H1 (cell line): ENCODE measurements at regions not wholly inside any gene's neighbourhood (a gene's known extent, or its start where the extent isn't known, plus 50 kb on each side); places are given as distances from the start of the nearest gene placed in this dataset.

Experiments
- CTCF ChIA-PET: fragments of 300-600 bp; sonication (Branson Sonifier 250); formaldehyde crosslinking; loops from one replicate; lab custom pipeline; 2021; ENCODE audit not compliant: partially characterized antibody; lab: Charles Lee
- POLR2A ChIA-PET: fragments of 300-600 bp; sonication (Branson Sonifier 250); formaldehyde crosslinking; loops from one replicate; lab custom pipeline; 2021; ENCODE audit warnings: inconsistent platforms; ENCODE audit not compliant: partially characterized antibody; lab: Charles Lee
- DNase-seq, 2 experiments: peaks; one replicate each; pipeline versions ENCODE4 v3.0.0 to v3.0.0-alpha.2; 2010 to 2022; ENCODE audit warnings: low spot score in 2 of 2, low read depth in 1 of 2, mixed read lengths in 1 of 2
- FAIRE-seq: peaks from 2 replicates; lab custom pipeline; 2011; peaks lifted over from hg19 to GRCh38; lab: Jason Lieb, UNC
- H2AFZ ChIP-seq: 2 replicates; pipeline ENCODE4 v1.8.1; 2012; ENCODE audit warnings: low read length, inconsistent platforms
- H2AK5ac ChIP-seq: 2 replicates; pipeline ENCODE4 v1.6.1; 2013; ENCODE audit warnings: low read depth, low read length
- H2BK120ac ChIP-seq: replicated peaks from 2 replicates; pipeline ENCODE3; 2013; ENCODE audit warnings: low read depth, low read length, inconsistent platforms
- H2BK12ac ChIP-seq: 2 replicates; pipeline ENCODE4 v1.6.1; 2013; ENCODE audit warnings: low read depth, low read length
- H2BK15ac ChIP-seq: 2 replicates; pipeline ENCODE4 v1.6.1; 2013; ENCODE audit warnings: low read length
- H2BK20ac ChIP-seq: 2 replicates; pipeline ENCODE4 v1.6.1; 2013; ENCODE audit warnings: low read length
- H2BK5ac ChIP-seq: 2 replicates; pipeline ENCODE4 v1.6.1; 2013; ENCODE audit warnings: low read depth, low read length
- H3K14ac ChIP-seq: 2 replicates; pipeline ENCODE4 v1.6.1; 2013; ENCODE audit warnings: inconsistent platforms; ENCODE audit not compliant: insufficient read length
- H3K18ac ChIP-seq: 2 replicates; pipeline ENCODE4 v1.6.1; 2013; ENCODE audit warnings: low read length; ENCODE audit errors: extremely low read depth
- H3K23ac ChIP-seq: 2 replicates; pipeline ENCODE4 v1.6.1; 2013; ENCODE audit warnings: inconsistent platforms; ENCODE audit not compliant: insufficient read length
- H3K23me2 ChIP-seq: 2 replicates; pipeline ENCODE4 v1.6.1; 2013; ENCODE audit warnings: low read depth, low read length
- H3K27ac ChIP-seq: 2 replicates; pipeline ENCODE4 v1.6.1; 2011; ENCODE audit warnings: low read depth, low read length, inconsistent platforms
- H3K27me3 ChIP-seq, 4 experiments: replicated peaks in 1 of 4; 1 replicate in 1 of 4; 2 replicates in 3 of 4; pipeline versions ENCODE4 v1.6.1 to v1.8.1; 2011 to 2013; ENCODE audit warnings: low read length in 3 of 4, mild to moderate bottlenecking in 3 of 4, inconsistent platforms in 2 of 4, mixed read lengths in 2 of 4, moderate library complexity in 1 of 4; ENCODE audit not compliant: control insufficient read depth in 3 of 4, insufficient read depth in 3 of 4; ENCODE audit errors: extremely low read depth in 1 of 4
- H3K36me3 ChIP-seq, 4 experiments: 2 replicates each; pipeline versions ENCODE4 v1.6.1 to v1.8.1; 2011 to 2013; ENCODE audit warnings: mild to moderate bottlenecking in 4 of 4, low read length in 3 of 4, moderate library complexity in 2 of 4, control low read depth in 1 of 4, inconsistent platforms in 1 of 4; ENCODE audit not compliant: insufficient read depth in 4 of 4, control insufficient read depth in 2 of 4
- H3K4ac ChIP-seq: replicated peaks from 2 replicates; pipeline ENCODE3; 2013; ENCODE audit warnings: low read length, low read depth, mixed read lengths, inconsistent platforms; ENCODE audit not compliant: insufficient read length
- H3K4me1 ChIP-seq, 4 experiments: replicated peaks in 1 of 4; 1 replicate in 1 of 4; 2 replicates in 3 of 4; pipeline versions ENCODE4 v1.6.1 to v1.8.1; 2011 to 2013; ENCODE audit warnings: low read length in 3 of 4, inconsistent platforms in 2 of 4, mixed read lengths in 1 of 4; ENCODE audit not compliant: insufficient read depth in 4 of 4, control insufficient read depth in 3 of 4
- H3K4me2 ChIP-seq, 2 experiments: 2 replicates each; pipeline versions ENCODE4 v1.6.1 to v1.8.1; 2011 to 2013; ENCODE audit warnings: low read depth in 2 of 2, low read length in 2 of 2, control low read depth in 1 of 2, inconsistent platforms in 1 of 2, mild to moderate bottlenecking in 1 of 2; ENCODE audit not compliant: insufficient read depth in 1 of 2
- H3K4me3 ChIP-seq, 4 experiments: fragments of 200-600, 300-600 bp in 1 of 4; sonication (generic), shearing (Covaris generic), sonication (Bioruptor Twin) in 1 of 4; 2 replicates each; pipeline versions ENCODE4 v1.5.1 to v1.8.1; 2011 to 2016; ENCODE audit warnings: low read length in 4 of 4, low read depth in 3 of 4, control low read depth in 2 of 4, inconsistent platforms in 2 of 4, mild to moderate bottlenecking in 2 of 4, mixed read lengths in 1 of 4, moderate library complexity in 1 of 4; ENCODE audit not compliant: insufficient read depth in 2 of 4; ENCODE audit errors: extremely low read depth in 1 of 4
- H3K56ac ChIP-seq: replicated peaks from 2 replicates; pipeline ENCODE3; 2013; ENCODE audit warnings: low read depth, mild to moderate bottlenecking, mixed read lengths, low read length, inconsistent platforms; ENCODE audit not compliant: insufficient read length
- H3K79me1 ChIP-seq: 2 replicates; pipeline ENCODE4 v1.6.1; 2013; ENCODE audit warnings: low read depth, low read length, control low read depth
- H3K79me2 ChIP-seq, 2 experiments: 2 replicates each; pipeline versions ENCODE4 v1.6.1 to v1.8.1; 2012 to 2013; ENCODE audit warnings: low read length in 2 of 2, mild to moderate bottlenecking in 2 of 2, inconsistent platforms in 1 of 2; ENCODE audit not compliant: insufficient read depth in 2 of 2, control insufficient read depth in 1 of 2
- H3K9ac ChIP-seq, 4 experiments: replicated peaks in 1 of 4; 1 replicate in 1 of 4; 2 replicates in 3 of 4; pipeline versions ENCODE4 v1.6.1 to v1.8.1; 2011 to 2013; ENCODE audit warnings: low read depth in 3 of 4, low read length in 3 of 4, control low read depth in 2 of 4, mild to moderate bottlenecking in 2 of 4, moderate library complexity in 2 of 4, inconsistent platforms in 1 of 4; ENCODE audit errors: extremely low read depth in 1 of 4
- H3K9me3 ChIP-seq, 2 experiments: 2 replicates each; pipeline versions ENCODE4 v1.6.1 to v1.8.1; 2012 to 2013; ENCODE audit warnings: mild to moderate bottlenecking in 2 of 2, moderate library complexity in 2 of 2, control low read depth in 1 of 2, inconsistent platforms in 1 of 2, low read depth in 1 of 2, low read length in 1 of 2, mixed read lengths in 1 of 2; ENCODE audit not compliant: insufficient read depth in 2 of 2
- H4K20me1 ChIP-seq, 2 experiments: replicated peaks in 1 of 2; 2 replicates each; pipeline versions ENCODE3 to v1.8.1; 2011 to 2013; ENCODE audit warnings: inconsistent platforms in 2 of 2, low read length in 2 of 2, mild to moderate bottlenecking in 1 of 2; ENCODE audit not compliant: insufficient read depth in 2 of 2, control insufficient read depth in 1 of 2
- H4K5ac ChIP-seq: 2 replicates; pipeline ENCODE4 v1.6.1; 2013; ENCODE audit warnings: low read length, low read depth, mixed read lengths, inconsistent platforms; ENCODE audit not compliant: insufficient read length
- H4K8ac ChIP-seq: 2 replicates; pipeline ENCODE4 v1.8.0; 2013; ENCODE audit warnings: mild to moderate bottlenecking, moderate library complexity, low read length, inconsistent platforms; ENCODE audit not compliant: insufficient read depth; ENCODE audit errors: extremely low read depth
- H4K91ac ChIP-seq: replicated peaks from 2 replicates; pipeline ENCODE3; 2013; ENCODE audit warnings: low read length, mixed read lengths, inconsistent platforms; ENCODE audit not compliant: insufficient read length
- CEBPB ChIP-seq: IDR thresholded peaks from 2 replicates; pipeline ENCODE4 v1.6.1; 2012; ENCODE audit warnings: low read depth, low read length
- RFX5 ChIP-seq: IDR thresholded peaks from 2 replicates; pipeline ENCODE4 v1.6.1; 2011; ENCODE audit warnings: low read depth, low read length, improper control_type of control experiment, borderline replicate concordance
- WGBS, 2 experiments: shearing (Covaris generic) in 1 of 2; methylation state at CpG; one replicate each; pipeline versions ENCODE4 v1.1.6 to v1.1.7; 2013 to 2015; ENCODE audit warnings: low lambda C conversion rate in 2 of 2, mixed read lengths in 2 of 2, inconsistent platforms in 1 of 2, low coverage in 1 of 2, missing lambda C conversion rate in 1 of 2; ENCODE audit not compliant: insufficient replicate concordance in 2 of 2, insufficient coverage in 1 of 2, insufficient read length in 1 of 2; ENCODE audit errors: extremely low coverage in 1 of 2, missing lambda C conversion rate in 1 of 2; 5-methylcytosine and 5-hydroxymethylcytosine counted together

- H3K14ac ChIP-seq = no peak overlapping the region
- no peak overlapping the region for H2BK20ac ChIP-seq
- no peaks in the 10 kb centered on the region for H3K79me2 ChIP-seq
- no peak overlapping the region for H3K9ac ChIP-seq
- no peaks in the 10 kb centered on the region for H3K9me3 ChIP-seq
- ChIA-PET CTCF (no interaction called here), POLR2A (no interaction called here)
- H4K8ac ChIP-seq = no peak overlapping the region
- no peak overlapping the region for H2AK5ac ChIP-seq
- H2BK5ac ChIP-seq = no peak overlapping the region
- WGBS, 2 experiments = 94% methylated on average over 5 of the region's 5 CpGs; no CpG with 5 or more reads in 1 of the 2 experiments
- H3K23me2 ChIP-seq = no peaks in the 10 kb centered on the region
- H4K20me1 ChIP-seq = no peaks in the 10 kb centered on the region
- H3K4me2 ChIP-seq = no peak overlapping the region
- H3K27ac ChIP-seq = no peak overlapping the region
- H2BK120ac ChIP-seq = no peak overlapping the region
- no peak overlapping the region for H3K4me3 ChIP-seq
- H3K4ac ChIP-seq = no peak overlapping the region
- no peak overlapping the region for H2BK15ac ChIP-seq
- H3K27me3 ChIP-seq = no peaks in the 10 kb centered on the region
- no peak overlapping the region for H4K5ac ChIP-seq
- no peak overlapping the region for H3K18ac ChIP-seq
- H3K36me3 ChIP-seq = no peaks in the 10 kb centered on the region
- H3K56ac ChIP-seq = no peak overlapping the region
- FAIRE-seq (no peak), DNase-seq (no peak)
- H3K23ac ChIP-seq = no peak overlapping the region
- no peak overlapping the region for H4K91ac ChIP-seq
- H3K79me1 ChIP-seq = no peaks in the 10 kb centered on the region
- no peak overlapping the region for H2AFZ ChIP-seq
- H3K4me1 ChIP-seq = no peaks in the 10 kb centered on the region
- TF ChIP-seq RFX5 (no peak), CEBPB (peak; percentile 38; the same call in 1 of the 2 replicates)
- TF ChIP-seq, all 59 proteins: peak for 1
- H2BK12ac ChIP-seq = no peak overlapping the region
Observed at GRCh38 chr18:59777636-59778035, 80.4 kb upstream of the CCBE1 start.
